Small intestine (tissue), 7 donors: ENCODE measurements at regions not wholly inside any gene's neighbourhood (a gene's known extent, or its start where the extent isn't known, plus 50 kb on each side); places are given as distances from the start of the nearest gene placed in this dataset.

Experiments
- DNase-seq, 2 donors: peaks; one replicate each; pipeline versions ENCODE4 v3.0.0 to v3.0.0-alpha.2; 2013
- FAIRE-seq: peaks from 2 replicates; lab custom pipeline; 2012; peaks lifted over from hg19 to GRCh38; lab: Jason Lieb, UNC
- H3K27ac ChIP-seq, 3 donors: one replicate each; pipeline ENCODE4 v1.5.1; 2013; ENCODE audit warnings: low read length in 2 of 3, mild to moderate bottlenecking in 2 of 3, control low read depth in 1 of 3, inconsistent platforms in 1 of 3, low read depth in 1 of 3, moderate library complexity in 1 of 3
- H3K27me3 ChIP-seq, 3 donors: one replicate each; pipeline ENCODE4 v1.6.1; 2013; ENCODE audit warnings: low read length in 3 of 3, inconsistent platforms in 1 of 3; ENCODE audit not compliant: control insufficient read depth in 3 of 3, insufficient read depth in 3 of 3
- H3K36me3 ChIP-seq, 3 donors: one replicate each; pipeline ENCODE4 v1.6.1; 2013; ENCODE audit warnings: low read length in 3 of 3, inconsistent platforms in 1 of 3, low read depth in 1 of 3, mild to moderate bottlenecking in 1 of 3, moderate library complexity in 1 of 3; ENCODE audit not compliant: control insufficient read depth in 3 of 3, insufficient read depth in 2 of 3
- H3K4me1 ChIP-seq, 3 donors: one replicate each; pipeline ENCODE4 v1.6.1; 2013; ENCODE audit warnings: low read length in 2 of 3, inconsistent platforms in 1 of 3, low read depth in 1 of 3, mild to moderate bottlenecking in 1 of 3, moderate library complexity in 1 of 3; ENCODE audit not compliant: control insufficient read depth in 3 of 3, insufficient read depth in 2 of 3
- H3K4me3 ChIP-seq, 3 donors: one replicate each; pipeline ENCODE4 v1.5.1; 2013; ENCODE audit warnings: low read length in 3 of 3, control low read depth in 1 of 3, inconsistent platforms in 1 of 3, low read depth in 1 of 3, mild to moderate bottlenecking in 1 of 3, moderate library complexity in 1 of 3
- H3K9me3 ChIP-seq, 2 donors: one replicate each; pipeline ENCODE4 v1.6.1; 2013; ENCODE audit warnings: low read depth in 1 of 2, low read length in 1 of 2; ENCODE audit not compliant: control insufficient read depth in 2 of 2, insufficient read depth in 1 of 2
- WGBS, 3 donors: extraction: QIAGEN DNeasy Blood & Tissue Kit; methylation state at CpG; one replicate each; pipeline ENCODE4 v1.1.7; 2013; 5-methylcytosine and 5-hydroxymethylcytosine counted together
- donor health status: healthy with polysubstance abuse.
- donor health status: control.
- donor health status: control.
- donor health status: Bipolar disorder and iron deficiency.
- donor health status: healthy.

DNA sequence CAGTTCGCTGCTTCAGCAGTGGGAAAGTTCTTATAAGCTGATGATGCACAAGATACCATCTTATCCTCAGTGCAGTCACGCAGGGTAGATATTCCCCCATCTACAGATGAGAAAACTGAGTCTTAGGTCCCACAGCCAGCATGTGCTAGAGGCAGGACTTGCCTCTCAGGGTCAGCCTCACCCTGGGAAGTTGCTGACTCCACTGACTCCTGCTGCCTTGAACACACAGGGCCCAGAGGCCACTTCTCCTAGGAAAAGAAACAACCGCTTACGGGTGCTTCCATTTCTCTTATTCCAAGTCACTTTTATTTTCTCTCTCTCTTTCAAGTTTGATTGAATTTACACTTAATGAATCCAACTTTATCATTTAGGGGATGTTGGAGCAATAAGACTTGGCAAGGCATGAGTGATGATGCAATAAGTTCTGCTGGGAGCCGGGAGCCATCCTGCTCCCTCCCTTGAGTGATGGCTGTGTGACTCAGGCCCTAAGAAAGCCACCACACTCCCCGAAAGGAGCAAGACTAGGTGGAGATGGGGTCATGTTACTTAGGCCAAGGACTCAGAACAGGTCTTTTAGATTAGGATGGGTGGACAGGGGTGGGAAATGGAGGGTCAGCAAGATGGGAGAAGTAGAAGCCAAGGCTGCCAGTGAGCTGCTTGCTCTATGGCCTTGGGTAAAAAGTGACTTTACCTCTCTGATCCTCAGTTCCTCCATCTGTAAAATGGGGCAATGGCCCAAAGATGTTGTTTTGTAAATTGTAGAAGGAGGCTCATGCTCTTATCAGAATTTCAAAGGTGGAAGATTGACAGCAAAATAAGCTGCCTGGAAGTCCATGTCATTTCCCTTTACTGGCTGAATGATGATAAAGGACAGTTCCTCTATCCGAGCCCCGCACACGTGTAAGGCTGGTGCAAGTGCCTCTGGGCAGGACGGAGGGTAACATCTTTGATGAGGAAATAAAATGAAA is 67.4 kb upstream of the ZNF618 start:
- FAIRE-seq (no peak), DNase-seq (peak; percentile 8)
- H3K4me1 ChIP-seq: no peaks in the 10 kb centered on the region
- H3K27me3 ChIP-seq: no peaks in the 10 kb centered on the region
- no peaks in the 10 kb centered on the region for H3K9me3 ChIP-seq
- H3K4me3 ChIP-seq: no peak overlapping the region
- H3K27ac ChIP-seq: no peak overlapping the region
- no peaks in the 10 kb centered on the region for H3K36me3 ChIP-seq
- WGBS, 3 donors: 64 to 65% (median 65%) methylated on average over 10 of the region's 10 CpGs

DNA sequence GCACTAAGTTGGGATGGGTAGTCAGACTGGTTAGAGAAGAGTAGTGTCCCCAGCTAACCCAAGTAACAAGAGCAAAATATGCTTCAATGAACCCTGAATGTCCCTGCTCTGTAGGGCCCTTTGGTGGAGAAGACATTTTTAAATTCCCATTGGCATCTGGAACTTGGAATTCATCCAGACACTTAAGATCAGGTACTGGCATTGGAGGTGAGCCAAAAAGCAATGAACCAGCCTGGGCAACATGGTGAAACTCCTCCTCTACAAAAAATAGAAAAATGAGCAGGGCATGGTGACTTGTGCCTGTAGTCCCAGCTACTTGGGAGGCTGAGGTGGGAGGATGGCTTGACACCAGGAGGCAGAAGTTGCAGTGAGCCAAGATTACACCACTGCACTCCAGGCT is 58.9 kb upstream of the ZNF618 start:
- H3K4me3 ChIP-seq: no peak overlapping the region
- no peak for FAIRE-seq
- no peaks in the 10 kb centered on the region for H3K4me1 ChIP-seq
- H3K36me3 ChIP-seq: no peaks in the 10 kb centered on the region
- H3K27ac ChIP-seq: no peak overlapping the region
- peaks cover 0 to 3% (median 3%) of the 10 kb centered on the region in 3 donors for H3K27me3 ChIP-seq
- no peaks in the 10 kb centered on the region for H3K9me3 ChIP-seq
- DNase-seq: no peak

- DNase-seq (no peak), FAIRE-seq (peak; percentile 33)
- no peaks in the 10 kb centered on the region for H3K36me3 ChIP-seq
- no peak overlapping the region for H3K4me3 ChIP-seq
- H3K27me3 ChIP-seq: peaks cover 0 to 6% (median 3%) of the 10 kb centered on the region in 3 donors
- no peaks in the 10 kb centered on the region for H3K4me1 ChIP-seq
- 76 to 86% (median 81%) methylated on average over 1 of the region's 1 CpG for WGBS, 3 donors
- no peak overlapping the region for H3K27ac ChIP-seq
- no peaks in the 10 kb centered on the region for H3K9me3 ChIP-seq
These were observed 57.7 kb upstream of the ZNF618 start for GRCh38 chr9:113818391-113818790.

GRCh38 chr9:113822315-113822714 is 53.8 kb upstream of the ZNF618 start:
- DNase-seq: no peak
- H3K27me3 ChIP-seq: peaks cover 0 to 5% (median 0%) of the 10 kb centered on the region in 3 donors
- no peaks in the 10 kb centered on the region for H3K4me1 ChIP-seq
- H3K36me3 ChIP-seq: no peaks in the 10 kb centered on the region
- H3K27ac ChIP-seq: no peak overlapping the region
- H3K9me3 ChIP-seq: no peaks in the 10 kb centered on the region
- no peak overlapping the region for H3K4me3 ChIP-seq
- FAIRE-seq: no peak
- WGBS, 3 donors: 67 to 80% (median 69%) methylated on average over 2 of the region's 2 CpGs

- 94 to 100% (median 100%) methylated on average over 1 of the region's 1 CpG for WGBS, 3 donors
- FAIRE-seq: no peak
These were observed 52.7 kb upstream of the ZNF618 start for GRCh38 chr9:113823421-113823820.

More at GRCh38 chr9:113823421-113823820, 52.7 kb upstream of the ZNF618 start:
- H3K4me1 ChIP-seq: no peaks in the 10 kb centered on the region
- H3K9me3 ChIP-seq: no peaks in the 10 kb centered on the region
- peaks cover 0 to 2% (median 0%) of the 10 kb centered on the region in 3 donors for H3K27me3 ChIP-seq
- H3K27ac ChIP-seq: no peak overlapping the region
- no peaks in the 10 kb centered on the region for H3K36me3 ChIP-seq
- H3K4me3 ChIP-seq: no peak overlapping the region
- DNase-seq: no peak
